K562 (cell line): ENCODE measurements at regions not wholly inside any gene's neighbourhood (a gene's known extent, or its start where the extent isn't known, plus 50 kb on each side); places are given as distances from the start of the nearest gene placed in this dataset.

ENCODE experiments used
- CEBPG ChIP-seq, 3 experiments: fragments of 200-800 bp in 1 of 3; sonication (Bioruptor generic) in 1 of 3; sonication (generic) in 1 of 3; formaldehyde crosslinking in 1 of 3; IDR thresholded peaks in 2 of 3; conservative IDR thresholded peaks in 1 of 3; 2 replicates each; pipeline versions ENCODE4 v1.6.1 to v1.8.0; 2016 to 2022; ENCODE audit warnings: missing compliant biosample characterization in 2 of 3, missing genetic modification characterization in 2 of 3, mild to moderate bottlenecking in 1 of 3, missing genetic modification reagents in 1 of 3
- FOXK2 ChIP-seq, 2 experiments: fragments of 450-650 bp; IDR thresholded peaks in 1 of 2; conservative IDR thresholded peaks in 1 of 2; 2 replicates each; pipeline ENCODE4 v1.6.1; 2016; ENCODE audit warnings: low read depth in 2 of 2, mild to moderate bottlenecking in 1 of 2
- HCFC1 ChIP-seq: IDR thresholded peaks from 2 replicates; pipeline ENCODE4 v1.6.1; 2012; ENCODE audit warnings: low read depth, low read length, improper control_type of control experiment
- HMBOX1 ChIP-seq: sonication (generic); IDR thresholded peaks from 2 replicates; pipeline ENCODE4 v1.6.1; 2016
- HNRNPUL1 ChIP-seq: fragments of 200-400 bp; formaldehyde crosslinking; IDR thresholded peaks from 2 replicates; pipeline ENCODE4 v1.6.1; 2017; ENCODE audit warnings: low read length
- MTA3 ChIP-seq: fragments of 450-650 bp; formaldehyde crosslinking; IDR thresholded peaks from 2 replicates; pipeline ENCODE4 v1.6.1; 2017; ENCODE audit warnings: mild to moderate bottlenecking, borderline replicate concordance
- RBBP5 ChIP-seq: fragments of 200-600 bp; sonication (generic); IDR thresholded peaks from 2 replicates; pipeline ENCODE4 v1.6.1; 2012; ENCODE audit warnings: borderline replicate concordance, mild to moderate bottlenecking, low read length, control low read depth, inconsistent platforms; ENCODE audit not compliant: insufficient read depth, poor library complexity, severe bottlenecking
- VEZF1 ChIP-seq: fragments of 200-800 bp; sonication (Bioruptor generic); IDR thresholded peaks from 2 replicates; pipeline ENCODE4 v1.6.1; 2017; ENCODE audit warnings: missing genetic modification characterization, missing compliant biosample characterization
- ZBTB11 ChIP-seq, 3 experiments: fragments of 200-800 bp in 1 of 3; fragments of 250-450 bp in 1 of 3; fragments of 450-650 bp in 1 of 3; sonication (Bioruptor Pico) in 1 of 3; sonication (Bioruptor generic) in 1 of 3; formaldehyde crosslinking in 1 of 3; IDR thresholded peaks; 2 replicates each; pipeline versions ENCODE4 v1.6.1 to v1.8.0; 2016 to 2022; ENCODE audit warnings: mild to moderate bottlenecking in 2 of 3, missing genetic modification characterization in 2 of 3, missing compliant biosample characterization in 1 of 3, moderate library complexity in 1 of 3
- ZNF589 ChIP-seq: fragments of 200-800 bp; sonication (Bioruptor generic); IDR thresholded peaks from 2 replicates; pipeline ENCODE4 v1.6.1; 2016; ENCODE audit warnings: low read depth, missing genetic modification characterization, missing compliant biosample characterization
- ZNF740 ChIP-seq, 3 experiments: fragments of 200-800 bp in 1 of 3; sonication (Bioruptor generic) in 1 of 3; sonication (generic) in 1 of 3; formaldehyde crosslinking in 1 of 3; IDR thresholded peaks; 2 replicates each; pipeline versions ENCODE4 v1.6.1 to v1.8.0; 2016 to 2022; ENCODE audit warnings: mild to moderate bottlenecking in 2 of 3, missing compliant biosample characterization in 2 of 3, missing genetic modification characterization in 2 of 3, missing genetic modification reagents in 1 of 3

GRCh38 chr12:25052196-25052913, 103.5 kb upstream of the BCAT1 start (continued):
- TF ChIP-seq ZNF740 (CRISPR knock-in tag; IDR thresholded peaks at IDR 0.05) (0 out of 2 replicates have a peak, but pooled peaks have one; percentile 54), ZNF740 (tag; IDR thresholded peaks at IDR 0.05) (no peak), ZBTB11 (CRISPR knock-in tag; IDR thresholded peaks at IDR 0.05) (peak in 1 of 3 experiments; percentile 51; a peak in 1 of 6 replicates), CEBPG (CRISPR knock-in tag; IDR thresholded peaks at IDR 0.05) (peak; percentile 84), CEBPG (tag; conservative IDR thresholded peaks at IDR 0.05 in 1 of 2, IDR thresholded peaks at IDR 0.05 in 1 of 2) (no peak), VEZF1 (peak; percentile 39; the same call in 1 of the 2 replicates), FOXK2 (conservative IDR thresholded peaks at IDR 0.05 in 1 of 2, IDR thresholded peaks at IDR 0.05 in 1 of 2; ENCODE audit: low read depth in 2 of 2) (peak; percentile 68; a peak in 2 of 4 replicates), MTA3 (0 out of 2 replicates have a peak, but pooled peaks have one; percentile 26), ZNF589 (CRISPR knock-in tag) (no peak), RBBP5 (peak; percentile 31), HNRNPUL1 (no peak), HCFC1 (no peak), HMBOX1 (peak; percentile 71; the same call in 1 of the 2 replicates)
